Parathyroid adenoma (tissue), 2 donors: ENCODE measurements at regions not wholly inside any gene's neighbourhood (a gene's known extent, or its start where the extent isn't known, plus 50 kb on each side); places are given as distances from the start of the nearest gene placed in this dataset.

Source experiments
- H2AFZ ChIP-seq: fragments of 300-600 bp; sonication (generic); one replicate; pipeline ENCODE4 v1.7.0; 2017; ENCODE audit warnings: antibody characterized with exemption, mild to moderate bottlenecking
- H3K27ac ChIP-seq: fragments of 300-600 bp; sonication (generic); one replicate; pipeline ENCODE4 v1.7.0; 2017
- H3K27me3 ChIP-seq: fragments of 300-600 bp; sonication (generic); one replicate; pipeline ENCODE4 v1.7.0; 2017; ENCODE audit warnings: low read length; ENCODE audit not compliant: control insufficient read depth, insufficient read depth
- H3K36me3 ChIP-seq: fragments of 300-600 bp; sonication (generic); one replicate; pipeline ENCODE4 v1.7.0; 2017; ENCODE audit warnings: low read length; ENCODE audit not compliant: control insufficient read depth, insufficient read depth
- H3K4me1 ChIP-seq: fragments of 300-600 bp; sonication (generic); one replicate; pipeline ENCODE4 v1.7.0; 2017; ENCODE audit warnings: control low read depth
- H3K4me2 ChIP-seq: fragments of 300-600 bp; sonication (generic); one replicate; pipeline ENCODE4 v1.7.0; 2017; ENCODE audit warnings: low read length
- H3K4me3 ChIP-seq: fragments of 300-600 bp; sonication (generic); one replicate; pipeline ENCODE4 v1.7.0; 2017; ENCODE audit warnings: low read depth, low read length
- H3K79me2 ChIP-seq: fragments of 300-600 bp; sonication (generic); one replicate; pipeline ENCODE4 v1.7.0; 2017; ENCODE audit warnings: control low read depth
- H3K9ac ChIP-seq: fragments of 300-600 bp; sonication (generic); one replicate; pipeline ENCODE4 v1.7.0; 2017; ENCODE audit warnings: mild to moderate bottlenecking
- H3K9me3 ChIP-seq: fragments of 300-600 bp; sonication (generic); one replicate; pipeline ENCODE4 v1.7.0; 2017; ENCODE audit warnings: low read length; ENCODE audit not compliant: control insufficient read depth
- TF ChIP-seq, protein P1 (sequence below): fragments of 300-600 bp; sonication (generic); IDR thresholded peaks from one replicate; pipeline ENCODE4 v1.7.0; 2017; ENCODE audit warnings: antibody characterized with exemption, mild to moderate bottlenecking
- donor health status: primary hyperparathyroidism.

DNA sequence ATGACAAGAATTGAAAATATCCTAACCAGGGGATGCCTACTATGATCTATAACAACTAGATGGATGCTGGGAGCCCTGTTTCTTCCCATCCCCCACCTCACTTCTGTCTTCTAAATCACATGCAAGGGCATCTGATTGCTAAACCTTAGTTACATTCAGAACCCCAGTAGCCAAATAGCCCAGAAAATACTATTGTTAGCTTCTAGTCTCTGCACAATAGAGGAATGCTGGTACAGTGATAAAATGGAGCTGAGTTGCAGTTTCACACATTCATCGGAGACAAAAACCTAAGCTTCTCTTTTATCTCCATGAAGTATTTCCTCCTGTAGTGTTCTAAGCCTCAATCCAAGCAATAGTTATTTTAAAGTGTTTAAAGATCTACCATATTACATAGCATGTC is 942.9 kb downstream of the RPS29 start:
- Histone ChIP-seq H2AFZ (no peak overlapping the region), H3K36me3 (no peaks in the 10 kb centered on the region), H3K9ac (no peak overlapping the region), H3K4me3 (no peak overlapping the region), H3K4me2 (no peak overlapping the region), H3K79me2 (no peaks in the 10 kb centered on the region), H3K27me3 (no peaks in the 10 kb centered on the region), H3K4me1 (no peaks in the 10 kb centered on the region), H3K9me3 (no peaks in the 10 kb centered on the region), H3K27ac (no peak overlapping the region)
- TF ChIP-seq, protein P1, sequence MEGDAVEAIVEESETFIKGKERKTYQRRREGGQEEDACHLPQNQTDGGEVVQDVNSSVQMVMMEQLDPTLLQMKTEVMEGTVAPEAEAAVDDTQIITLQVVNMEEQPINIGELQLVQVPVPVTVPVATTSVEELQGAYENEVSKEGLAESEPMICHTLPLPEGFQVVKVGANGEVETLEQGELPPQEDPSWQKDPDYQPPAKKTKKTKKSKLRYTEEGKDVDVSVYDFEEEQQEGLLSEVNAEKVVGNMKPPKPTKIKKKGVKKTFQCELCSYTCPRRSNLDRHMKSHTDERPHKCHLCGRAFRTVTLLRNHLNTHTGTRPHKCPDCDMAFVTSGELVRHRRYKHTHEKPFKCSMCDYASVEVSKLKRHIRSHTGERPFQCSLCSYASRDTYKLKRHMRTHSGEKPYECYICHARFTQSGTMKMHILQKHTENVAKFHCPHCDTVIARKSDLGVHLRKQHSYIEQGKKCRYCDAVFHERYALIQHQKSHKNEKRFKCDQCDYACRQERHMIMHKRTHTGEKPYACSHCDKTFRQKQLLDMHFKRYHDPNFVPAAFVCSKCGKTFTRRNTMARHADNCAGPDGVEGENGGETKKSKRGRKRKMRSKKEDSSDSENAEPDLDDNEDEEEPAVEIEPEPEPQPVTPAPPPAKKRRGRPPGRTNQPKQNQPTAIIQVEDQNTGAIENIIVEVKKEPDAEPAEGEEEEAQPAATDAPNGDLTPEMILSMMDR = no peak

DNA sequence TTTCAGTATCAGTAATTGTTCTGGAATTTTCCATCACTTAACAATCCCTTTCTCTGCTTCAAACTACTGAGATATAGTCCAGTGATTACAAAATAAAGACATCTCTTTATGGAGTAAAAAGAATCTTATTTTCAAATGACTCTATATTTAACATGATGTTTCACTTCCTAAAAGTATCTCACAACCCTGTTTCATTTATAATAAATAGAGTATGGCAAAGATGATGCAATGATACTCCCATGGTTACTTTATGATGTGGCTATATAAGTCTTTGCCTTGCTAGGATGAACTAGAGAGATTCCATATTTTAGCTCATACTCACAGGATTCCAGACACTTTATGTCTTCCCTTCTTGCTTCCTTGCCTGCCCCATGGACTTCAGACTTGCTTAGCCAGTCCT is 953.5 kb upstream of the MDGA2 start:
- Histone ChIP-seq H3K9ac (no peak overlapping the region), H3K9me3 (no peaks in the 10 kb centered on the region), H3K27ac (no peak overlapping the region), H2AFZ (no peak overlapping the region), H3K4me1 (no peaks in the 10 kb centered on the region), H3K4me3 (no peak overlapping the region), H3K4me2 (no peak overlapping the region), H3K27me3 (no peaks in the 10 kb centered on the region), H3K79me2 (no peaks in the 10 kb centered on the region), H3K36me3 (no peaks in the 10 kb centered on the region)
- TF ChIP-seq, protein P1 = no peak

DNA sequence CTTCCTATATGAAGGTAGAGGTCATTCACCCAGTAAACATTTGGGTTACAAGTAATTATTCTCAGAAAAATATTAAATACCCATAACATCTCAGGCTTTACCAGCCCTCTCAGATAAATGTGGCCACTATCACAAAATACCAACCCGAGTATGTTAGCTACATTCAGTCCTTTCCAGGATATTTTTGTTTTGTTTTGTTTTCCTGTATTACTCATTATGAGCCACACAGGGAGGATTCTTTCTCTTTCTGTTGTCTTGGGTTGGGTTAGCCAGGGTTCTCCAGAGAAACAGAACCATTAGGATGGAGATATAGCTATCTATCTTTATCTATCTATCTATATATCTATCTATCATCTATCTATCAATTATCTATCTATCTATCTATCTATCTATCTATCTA is 947.6 kb upstream of the MDGA2 start:
- Histone ChIP-seq H3K4me3 (no peak overlapping the region), H2AFZ (no peak overlapping the region), H3K4me1 (no peaks in the 10 kb centered on the region), H3K27ac (no peak overlapping the region), H3K9ac (no peak overlapping the region), H3K36me3 (no peaks in the 10 kb centered on the region), H3K9me3 (no peaks in the 10 kb centered on the region), H3K4me2 (no peak overlapping the region), H3K27me3 (no peaks in the 10 kb centered on the region), H3K79me2 (no peaks in the 10 kb centered on the region)
- TF ChIP-seq, protein P1 = no peak

DNA sequence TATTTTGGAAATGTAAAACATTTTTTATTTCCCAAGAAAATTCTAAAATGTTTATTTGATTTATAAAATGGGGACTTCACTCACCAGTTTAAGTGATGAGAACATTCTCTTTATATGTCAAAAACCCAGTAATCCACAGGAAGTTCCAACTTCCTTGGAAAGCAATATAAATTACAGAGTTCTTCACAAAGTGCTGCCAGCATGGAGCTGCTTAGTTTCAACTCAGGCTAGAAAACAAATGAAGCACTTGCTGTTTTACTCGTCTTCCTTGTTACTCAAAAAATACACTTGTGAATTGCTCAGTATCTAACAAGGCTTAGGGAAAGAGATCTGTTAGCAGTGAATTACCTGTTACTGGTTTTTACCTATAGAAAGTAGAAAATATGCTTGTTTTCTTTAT is 942.7 kb upstream of the MDGA2 start:
- Histone ChIP-seq H3K36me3 (no peaks in the 10 kb centered on the region), H3K27me3 (no peaks in the 10 kb centered on the region), H3K27ac (no peak overlapping the region), H3K4me3 (no peak overlapping the region), H3K9ac (no peak overlapping the region), H3K79me2 (no peaks in the 10 kb centered on the region), H3K4me1 (no peaks in the 10 kb centered on the region), H3K9me3 (no peaks in the 10 kb centered on the region), H3K4me2 (no peak overlapping the region), H2AFZ (no peak overlapping the region)
- TF ChIP-seq, protein P1 = no peak

DNA sequence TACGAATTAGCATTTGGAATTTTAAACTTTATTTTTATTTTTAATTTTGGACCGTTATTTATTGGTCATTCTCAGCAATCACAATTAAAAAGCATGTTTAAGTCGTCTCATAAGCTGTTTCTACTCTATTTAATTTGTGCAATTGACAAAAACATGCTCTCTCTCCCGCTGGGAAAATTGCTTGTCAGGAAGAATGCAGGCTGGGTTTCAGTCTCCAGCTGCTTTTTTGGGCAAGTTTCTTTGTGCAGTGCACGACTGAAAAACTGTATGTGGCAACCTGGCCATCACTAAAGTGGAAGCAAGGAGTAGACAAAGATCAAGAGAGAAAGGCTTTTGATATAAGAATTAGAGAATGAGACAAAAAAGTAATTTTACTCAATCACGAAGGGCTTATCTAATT is 941.5 kb upstream of the MDGA2 start:
- Histone ChIP-seq H3K4me3 (no peak overlapping the region), H3K27ac (no peak overlapping the region), H3K4me2 (no peak overlapping the region), H3K79me2 (no peaks in the 10 kb centered on the region), H3K36me3 (no peaks in the 10 kb centered on the region), H2AFZ (no peak overlapping the region), H3K4me1 (no peaks in the 10 kb centered on the region), H3K27me3 (no peaks in the 10 kb centered on the region), H3K9ac (no peak overlapping the region), H3K9me3 (no peaks in the 10 kb centered on the region)
- TF ChIP-seq, protein P1 = no peak
